ENCODE measurements at regions not wholly inside any gene's neighbourhood (a gene's known extent, or its start where the extent isn't known, plus 50 kb on each side); places are given as distances from the start of the nearest gene placed in this dataset.

- intact Hi-C loops (cut with DNase I): no loop called here
- DNase-seq (ENCODE audit: low spot score) (peak; percentile 43), ATAC-seq (no peak)
Observed at GRCh38 chr22:19636696-19637407, 77.5 kb upstream of the SEPTIN5 start.

- intact Hi-C loops (cut with DNase I): no loop called here
- peak; percentile 37 for DNase-seq (ENCODE audit: low spot score)
- ATAC-seq: no peak
Observed at GRCh38 chr22:19637408-19638281, 76.7 kb upstream of the SEPTIN5 start.

- peak; percentile 46 for DNase-seq (ENCODE audit: low spot score)
Observed at GRCh38 chr22:19638282-19639015, 75.9 kb upstream of the SEPTIN5 start.

GRCh38 chr22:19639610-19640135 is 74.6 kb upstream of the SEPTIN5 start:
- intact Hi-C loops (cut with DNase I): no loop called here
- ATAC-seq (no peak), DNase-seq (ENCODE audit: low spot score) (peak; percentile 43)

More at GRCh38 chr22:19638282-19639015, 75.9 kb upstream of the SEPTIN5 start:
- ATAC-seq: no peak
- intact Hi-C loops (cut with DNase I): no loop called here

- ATAC-seq (no peak), DNase-seq (ENCODE audit: low spot score) (no peak)
- intact Hi-C loops (cut with DNase I): no loop called here
Observed at GRCh38 chr22:19640306-19640705, 74.0 kb upstream of the SEPTIN5 start.

GRCh38 chr22:19641254-19641982 is 72.9 kb upstream of the SEPTIN5 start:
- no peak for ATAC-seq
- intact Hi-C loops (cut with DNase I): no loop called here
- peak; percentile 40 for DNase-seq (ENCODE audit: low spot score)

- no peak for ATAC-seq
- DNase-seq (ENCODE audit: low spot score): peak; percentile 25
- intact Hi-C loops (cut with DNase I): no loop called here
Observed at GRCh38 chr22:19641983-19642451, 72.3 kb upstream of the SEPTIN5 start.

- DNase-seq (ENCODE audit: low spot score): peak; percentile 18
- ATAC-seq: no peak
- intact Hi-C loops (cut with DNase I): no loop called here
Observed at GRCh38 chr22:19643448-19644313, 70.6 kb upstream of the SEPTIN5 start.

- ATAC-seq (peak; percentile 28), DNase-seq (ENCODE audit: low spot score) (peak; percentile 48)
- intact Hi-C loops (cut with DNase I): no loop called here
Observed at GRCh38 chr22:19644314-19645223, 69.7 kb upstream of the SEPTIN5 start.

GRCh38 chr22:19645391-19645790 is 68.9 kb upstream of the SEPTIN5 start:
- intact Hi-C loops (cut with DNase I): no loop called here
- DNase-seq (ENCODE audit: low spot score): peak; percentile 22
- no peak for ATAC-seq

GRCh38 chr22:19645905-19646304 is 68.4 kb upstream of the SEPTIN5 start:
- DNase-seq (ENCODE audit: low spot score) (no peak), ATAC-seq (no peak)
- intact Hi-C loops (cut with DNase I): no loop called here

GRCh38 chr22:19646383-19646782 is 67.9 kb upstream of the SEPTIN5 start:
- ATAC-seq (no peak), DNase-seq (ENCODE audit: low spot score) (no peak)
- intact Hi-C loops (cut with DNase I): no loop called here

GRCh38 chr22:19648419-19648929 is 65.8 kb upstream of the SEPTIN5 start:
- ATAC-seq: no peak
- intact Hi-C loops (cut with DNase I): no loop called here
- DNase-seq (ENCODE audit: low spot score): no peak

- DNase-seq (ENCODE audit: low spot score) (peak; percentile 27), ATAC-seq (no peak)
- intact Hi-C loops (cut with DNase I): no loop called here
Observed at GRCh38 chr22:19652316-19652715, 62.0 kb upstream of the SEPTIN5 start.

GRCh38 chr22:19654338-19654987 is 59.8 kb upstream of the SEPTIN5 start:
- DNase-seq (ENCODE audit: low spot score) (no peak), ATAC-seq (no peak)
- intact Hi-C loops (cut with DNase I): no loop called here

- intact Hi-C loops (cut with DNase I): no loop called here
- no peak for DNase-seq (ENCODE audit: low spot score)
- ATAC-seq: no peak
Observed at GRCh38 chr22:19655399-19655798, 58.9 kb upstream of the SEPTIN5 start.
